K562 (cell line): ENCODE measurements at regions not wholly inside any gene's neighbourhood (a gene's known extent, or its start where the extent isn't known, plus 50 kb on each side); places are given as distances from the start of the nearest gene placed in this dataset.

Experiments used
- ATAC-seq: fragments of 200-7000 bp; cut with Tn5 transposase; 3 replicates; pipeline ENCODE4 v1.9.1; 2020; ENCODE audit warnings: moderate library complexity
- BruUV-seq: library from RNA; stranded (reverse); fragments of 400-500 nt; replicated peaks from 2 replicates; lab custom pipeline; 2021; lab: Mats Ljungman, UMichigan
- CTCF ChIA-PET: fragments of 300-600 bp; formaldehyde crosslinking; extraction: SDS; loops from one replicate; lab custom pipeline; 2021; ENCODE audit warnings: low intra/inter-chr PET ratio; lab: Yijun Ruan, JAX
- POLR2A ChIA-PET: fragments of 300-600, 350-650 bp; sonication (Branson Sonifier 250); formaldehyde crosslinking; extraction: SDS; loops from one replicate; lab custom pipeline; 2021; ENCODE audit warnings: antibody characterized with exemption, inconsistent platforms; lab: Yijun Ruan, JAX
- DNase-seq, 4 experiments: peaks; one replicate each; pipeline versions ENCODE4 v3.0.0 to v3.0.0-alpha.2; 2011 to 2018; ENCODE audit warnings: low spot score in 3 of 4, mixed read lengths in 3 of 4; ENCODE audit errors: extremely low read depth in 1 of 4
- FAIRE-seq: peaks from 2 replicates; lab custom pipeline; 2011; peaks lifted over from hg19 to GRCh38; lab: Jason Lieb, UNC
- H2AFZ ChIP-seq: 2 replicates; pipeline ENCODE4 v1.6.0; 2011; ENCODE audit warnings: low read depth, low read length, control low read depth, inconsistent platforms
- H3K27ac ChIP-seq: fragments of 200-600 bp; 3 replicates; pipeline ENCODE4 v1.8.0; 2011; ENCODE audit warnings: low read depth, mild to moderate bottlenecking, control low read depth, inconsistent platforms, low read length, moderate library complexity, mixed read lengths; ENCODE audit errors: extremely low read depth
- H3K27me3 ChIP-seq, 2 experiments: fragments of 300-600 bp in 1 of 2; 2 replicates in 1 of 2; 3 replicates in 1 of 2; pipeline versions ENCODE4 v1.6.0 to v1.8.0; 2011; ENCODE audit warnings: inconsistent platforms in 2 of 2, low read length in 2 of 2, mild to moderate bottlenecking in 1 of 2, mixed read lengths in 1 of 2, moderate library complexity in 1 of 2; ENCODE audit not compliant: control insufficient read depth in 2 of 2, insufficient read depth in 2 of 2
- H3K36me3 ChIP-seq: fragments of 300-600 bp; 3 replicates; pipeline ENCODE4 v1.8.0; 2011; ENCODE audit warnings: mild to moderate bottlenecking, low read length, inconsistent platforms; ENCODE audit not compliant: control insufficient read depth, insufficient read depth
- H3K4me1 ChIP-seq, 2 experiments: fragments of 200-600 bp in 1 of 2; replicated peaks in 1 of 2; 2 replicates in 1 of 2; 3 replicates in 1 of 2; pipeline versions ENCODE4 v1.5.1 to v1.8.0; 2011; ENCODE audit warnings: inconsistent platforms in 2 of 2, low read length in 2 of 2, mild to moderate bottlenecking in 1 of 2, mixed read lengths in 1 of 2, moderate library complexity in 1 of 2; ENCODE audit not compliant: control insufficient read depth in 2 of 2, insufficient read depth in 2 of 2
- H3K4me2 ChIP-seq: 2 replicates; pipeline ENCODE4 v1.6.1; 2011; ENCODE audit warnings: low read length, control low read depth, inconsistent platforms, mixed read lengths; ENCODE audit not compliant: insufficient read depth
- H3K4me3 ChIP-seq: fragments of 200-600 bp; sonication (generic), shearing (Covaris generic); 2 replicates; pipeline ENCODE4 v1.5.1; 2016; ENCODE audit warnings: control low read depth, inconsistent platforms
- H3K79me2 ChIP-seq: fragments of 200-600 bp; 3 replicates; pipeline ENCODE4 v1.8.0; 2011; ENCODE audit warnings: low read length, inconsistent platforms; ENCODE audit not compliant: control insufficient read depth, insufficient read depth
- H3K9ac ChIP-seq, 2 experiments: 2 replicates each; pipeline versions ENCODE4 v1.6.0 to v1.6.1; 2011; ENCODE audit warnings: low read depth in 2 of 2, low read length in 2 of 2, control low read depth in 1 of 2, inconsistent platforms in 1 of 2, mild to moderate bottlenecking in 1 of 2, mixed read lengths in 1 of 2; ENCODE audit not compliant: insufficient read depth in 1 of 2
- H3K9me1 ChIP-seq: one replicate; pipeline ENCODE4 v1.6.0; 2011; ENCODE audit warnings: inconsistent platforms, mild to moderate bottlenecking, low read length, moderate library complexity; ENCODE audit not compliant: control insufficient read depth, insufficient read depth
- H3K9me3 ChIP-seq: replicated peaks from 2 replicates; pipeline ENCODE4 v1.5.1; 2011; ENCODE audit warnings: low read depth, low read length, inconsistent platforms; ENCODE audit not compliant: control insufficient read depth, insufficient read depth
- H4K20me1 ChIP-seq: replicated peaks from 2 replicates; pipeline ENCODE4 v1.6.1; 2011; ENCODE audit warnings: low read length, inconsistent platforms, mixed read lengths; ENCODE audit not compliant: control insufficient read depth, insufficient read depth
- ADNP ChIP-seq: fragments of 200-800 bp; sonication (Bioruptor generic); IDR thresholded peaks from 2 replicates; pipeline ENCODE4 v1.6.1; 2016; ENCODE audit warnings: missing genetic modification characterization, missing compliant biosample characterization
- ARID1B ChIP-seq: fragments of 450-650 bp; IDR thresholded peaks from 2 replicates; pipeline ENCODE4 v1.6.1; 2016; ENCODE audit warnings: antibody characterized with exemption, mild to moderate bottlenecking, inconsistent platforms
- HMG20A ChIP-seq: fragments of 450-650 bp; formaldehyde crosslinking; conservative IDR thresholded peaks from 2 replicates; pipeline ENCODE4 v1.4.0; 2020; ENCODE audit warnings: mild to moderate bottlenecking, mixed read lengths
- JUND ChIP-seq, 2 experiments: IDR thresholded peaks; 2 replicates in 1 of 2; 3 replicates in 1 of 2; pipeline ENCODE4 v1.6.1; 2011; ENCODE audit warnings: borderline replicate concordance in 2 of 2, low read depth in 2 of 2, low read length in 2 of 2, improper control_type of control experiment in 1 of 2, missing biosample characterization in 1 of 2, missing genetic modification characterization in 1 of 2, missing genetic modification reagents in 1 of 2
- MAFG ChIP-seq: fragments of 450-650 bp; conservative IDR thresholded peaks from 2 replicates; pipeline ENCODE4 v1.6.1; 2016; ENCODE audit warnings: missing genetic modification characterization, missing compliant biosample characterization
- MNT ChIP-seq, 2 experiments: fragments of 450-650 bp; conservative IDR thresholded peaks; 2 replicates each; pipeline ENCODE4 v1.6.1; 2017; ENCODE audit warnings: mild to moderate bottlenecking in 2 of 2, moderate library complexity in 2 of 2
- NFE2L1 ChIP-seq: fragments of 450-650 bp; IDR thresholded peaks from 2 replicates; pipeline ENCODE4 v1.6.1; 2016; ENCODE audit warnings: missing genetic modification characterization, low read depth, mild to moderate bottlenecking, missing compliant biosample characterization, moderate library complexity, borderline replicate concordance
- POLR2A ChIP-seq: fragments of 450-650 bp; conservative IDR thresholded peaks from 2 replicates; pipeline ENCODE4 v1.6.1; 2016
- SMARCE1 ChIP-seq: fragments of 450-650 bp; IDR thresholded peaks from 2 replicates; pipeline ENCODE4 v1.7.1; 2016; ENCODE audit warnings: mild to moderate bottlenecking
- STAT5A ChIP-seq: IDR thresholded peaks from 2 replicates; pipeline ENCODE4 v1.6.1; 2012; ENCODE audit warnings: low read length, inconsistent platforms, borderline replicate concordance
- ZNF449 ChIP-seq: fragments of 250-450 bp; sonication (Bioruptor Pico); IDR thresholded peaks from 2 replicates; pipeline ENCODE4 v1.8.0; 2022; ENCODE audit warnings: moderate library complexity, mild to moderate bottlenecking, inconsistent platforms
- ZNF584 ChIP-seq: fragments of 200-800 bp; sonication (Bioruptor generic); IDR thresholded peaks from 2 replicates; pipeline ENCODE4 v1.6.1; 2016; ENCODE audit warnings: low read depth, mild to moderate bottlenecking, missing genetic modification characterization, missing compliant biosample characterization
- ZNF639 ChIP-seq, 2 experiments: fragments of 200-800 bp in 1 of 2; sonication (Bioruptor generic) in 1 of 2; sonication (generic) in 1 of 2; formaldehyde crosslinking in 1 of 2; IDR thresholded peaks in 1 of 2; conservative IDR thresholded peaks in 1 of 2; 2 replicates each; pipeline versions ENCODE4 v1.5.0 to v1.6.1; 2016 to 2020; ENCODE audit warnings: missing compliant biosample characterization in 1 of 2, missing genetic modification characterization in 1 of 2, missing genetic modification reagents in 1 of 2
- WGBS: fragments of 100-300 bp; shearing (Covaris generic); methylation state at CpG from one replicate; pipeline ENCODE4 v1.1.6; 2016; ENCODE audit warnings: low coverage, mixed read lengths; ENCODE audit not compliant: insufficient coverage; ENCODE audit errors: missing lambda C conversion rate; 5-methylcytosine and 5-hydroxymethylcytosine counted together
- in situ Hi-C: fragments of 300-500 bp; cut with MboI; formaldehyde crosslinking; loops from 4 replicates; pipeline ENCODE4 v1.15.0; 2018; ENCODE audit warnings: inconsistent platforms, mixed read lengths
- intact Hi-C: fragments of 100-400 bp; cut with micrococcal nuclease; formaldehyde crosslinking; loops from 2 replicates; pipeline ENCODE4 v1.14.2; 2022

GRCh38 chr6:118740372-118740771 is 89.0 kb upstream of the CEP85L start:
- H3K4me1 ChIP-seq = peaks cover 6 to 19% of the 10 kb centered on the region in 2 experiments; a peak in 3 of 5 replicates
- H3K9me3 ChIP-seq = no peaks in the 10 kb centered on the region
- H2AFZ ChIP-seq = peak overlapping the region; percentile 82
- in situ Hi-C loops (no loop called here), intact Hi-C loops (no loop called here)
- ATAC-seq = peak; percentile 46; the same call in 2 of the 3 replicates
- peak; percentile 77 for FAIRE-seq
- H3K27ac ChIP-seq = peak overlapping the region; percentile 51; the same call in 2 of the 3 replicates
- no peak overlapping the region for H3K4me3 ChIP-seq
- H3K36me3 ChIP-seq = no peaks in the 10 kb centered on the region
- H3K9ac ChIP-seq = peak overlapping the region in 1 of 2 experiments; percentile 25; a peak in 1 of 4 replicates
- H4K20me1 ChIP-seq = no peaks in the 10 kb centered on the region
- BruUV-seq = no TSS peak
- CTCF ChIA-PET = interaction anchor here (0.7 kb wide), 1 partner anchor 529 kb away, joined by 4 read pairs; no protein-coding TSS in a partner anchor
- WGBS = 13% methylated on average over 3 of the region's 3 CpGs
- no peaks in the 10 kb centered on the region for H3K79me2 ChIP-seq
- no peaks in the 10 kb centered on the region for H3K9me1 ChIP-seq
- H3K4me2 ChIP-seq = no peak overlapping the region
- H3K27me3 ChIP-seq = no peaks in the 10 kb centered on the region
- POLR2A ChIA-PET = no interaction called here
- peak in 1 of 4 experiments; percentile 45 for DNase-seq
- TF ChIP-seq MAFG (tag) (peak; percentile 72), HMG20A (CRISPR knock-in tag) (no peak), ADNP (tag) (peak; percentile 45; the same call in 1 of the 2 replicates), NFE2L1 (tag) (0 out of 2 replicates have a peak, but pooled peaks have one; percentile 2), MNT (conservative IDR thresholded peaks at IDR 0.05) (peak; percentile 84 to 88), ZNF584 (CRISPR knock-in tag) (0 out of 2 replicates have a peak, but pooled peaks have one; percentile 27), ARID1B (peak; percentile 32; the same call in 1 of the 2 replicates), POLR2A (no peak), ZNF639 (CRISPR knock-in tag; conservative IDR thresholded peaks at IDR 0.05 in 1 of 2, IDR thresholded peaks at IDR 0.05 in 1 of 2) (0 out of 4 replicates have a peak, but pooled peaks of 1 of the 2 experiments have one; percentile 20), JUND (IDR thresholded peaks at IDR 0.05; ENCODE audit: borderline replicate concordance, low read depth, low read length) (no peak), JUND (tag; IDR thresholded peaks at IDR 0.05; ENCODE audit: borderline replicate concordance, low read depth, low read length) (peak; percentile 43; the same call in 1 of the 3 replicates), STAT5A (no peak), SMARCE1 (peak; percentile 30; the same call in 1 of the 2 replicates), ZNF449 (no peak)
